ENCODE measurements at regions not wholly inside any gene's neighbourhood (a gene's known extent, or its start where the extent isn't known, plus 50 kb on each side); places are given as distances from the start of the nearest gene placed in this dataset.

DNA sequence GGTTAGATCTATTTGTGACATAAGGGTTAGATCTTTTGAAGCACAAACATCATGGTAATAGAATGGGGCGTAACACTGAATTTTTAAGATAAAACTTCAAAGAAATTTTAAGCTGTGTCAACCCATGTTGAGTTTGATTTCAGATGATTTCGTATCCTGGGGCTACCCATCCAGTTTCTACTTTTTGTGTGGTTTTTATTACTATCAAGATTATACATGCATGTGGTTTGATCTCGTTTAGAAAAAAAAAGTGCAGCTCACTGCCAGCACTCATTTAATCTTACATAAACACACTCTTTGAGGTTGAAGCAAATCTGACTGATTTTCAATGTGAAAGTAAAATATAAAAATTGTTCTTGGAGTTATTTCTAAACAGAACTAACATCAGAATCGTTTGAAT is 140.8 kb upstream of the GRB10 start:
- no peak for TF ChIP-seq POLR2A (IDR thresholded peaks at IDR 0.05)
- TF ChIP-seq, protein P1, sequence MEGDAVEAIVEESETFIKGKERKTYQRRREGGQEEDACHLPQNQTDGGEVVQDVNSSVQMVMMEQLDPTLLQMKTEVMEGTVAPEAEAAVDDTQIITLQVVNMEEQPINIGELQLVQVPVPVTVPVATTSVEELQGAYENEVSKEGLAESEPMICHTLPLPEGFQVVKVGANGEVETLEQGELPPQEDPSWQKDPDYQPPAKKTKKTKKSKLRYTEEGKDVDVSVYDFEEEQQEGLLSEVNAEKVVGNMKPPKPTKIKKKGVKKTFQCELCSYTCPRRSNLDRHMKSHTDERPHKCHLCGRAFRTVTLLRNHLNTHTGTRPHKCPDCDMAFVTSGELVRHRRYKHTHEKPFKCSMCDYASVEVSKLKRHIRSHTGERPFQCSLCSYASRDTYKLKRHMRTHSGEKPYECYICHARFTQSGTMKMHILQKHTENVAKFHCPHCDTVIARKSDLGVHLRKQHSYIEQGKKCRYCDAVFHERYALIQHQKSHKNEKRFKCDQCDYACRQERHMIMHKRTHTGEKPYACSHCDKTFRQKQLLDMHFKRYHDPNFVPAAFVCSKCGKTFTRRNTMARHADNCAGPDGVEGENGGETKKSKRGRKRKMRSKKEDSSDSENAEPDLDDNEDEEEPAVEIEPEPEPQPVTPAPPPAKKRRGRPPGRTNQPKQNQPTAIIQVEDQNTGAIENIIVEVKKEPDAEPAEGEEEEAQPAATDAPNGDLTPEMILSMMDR (IDR thresholded peaks at IDR 0.05): no peak
